Thyroid gland (tissue), 4 donors: ENCODE measurements at regions not wholly inside any gene's neighbourhood (a gene's known extent, or its start where the extent isn't known, plus 50 kb on each side); places are given as distances from the start of the nearest gene placed in this dataset.

Experiments
- POLR2A ChIP-seq, 2 donors: fragments of 450-650 bp; IDR thresholded peaks; one replicate each; pipeline ENCODE4 v1.6.1; 2017; ENCODE audit warnings: antibody characterized with exemption in 2 of 2, mild to moderate bottlenecking in 2 of 2, moderate library complexity in 1 of 2
- TF ChIP-seq, protein P1 (sequence below), 6 experiments: fragments of 200-600 bp in 3 of 6; fragments of 450-650 bp in 3 of 6; sonication (generic) in 3 of 6; IDR thresholded peaks; one replicate each; pipeline ENCODE4 v1.5.1; 2016 to 2019; ENCODE audit warnings: antibody characterized with exemption in 6 of 6, mild to moderate bottlenecking in 2 of 6, inconsistent platforms in 1 of 6, moderate library complexity in 1 of 6

DNA sequence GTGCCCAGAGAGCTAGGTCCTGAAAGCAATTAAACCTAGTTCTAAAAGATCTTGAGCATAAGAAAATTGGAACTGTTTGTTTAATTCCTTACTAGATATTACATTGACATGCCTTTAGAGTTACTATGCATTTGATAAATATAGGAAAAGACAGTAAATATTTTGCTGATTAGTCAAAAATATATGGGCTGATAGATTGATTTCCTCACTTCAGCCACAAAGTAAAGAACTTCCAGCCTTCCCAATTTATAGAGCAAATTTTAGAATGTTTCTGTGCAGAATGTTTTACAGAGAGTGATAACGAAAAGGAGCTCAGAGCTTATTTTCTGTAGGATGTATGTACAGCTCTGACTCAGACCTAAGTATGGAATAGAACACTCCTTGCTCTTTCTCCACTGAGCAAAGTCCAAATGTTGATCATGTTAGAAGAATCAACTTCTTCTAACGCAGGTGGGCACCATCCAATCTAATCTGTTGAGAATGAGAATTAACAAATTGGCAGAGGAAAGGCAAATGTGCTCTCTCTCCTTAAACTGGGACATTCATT is 72.9 kb upstream of the PAM start:
- TF ChIP-seq POLR2A (IDR thresholded peaks at IDR 0.05) = no peak
- TF ChIP-seq, protein P1, sequence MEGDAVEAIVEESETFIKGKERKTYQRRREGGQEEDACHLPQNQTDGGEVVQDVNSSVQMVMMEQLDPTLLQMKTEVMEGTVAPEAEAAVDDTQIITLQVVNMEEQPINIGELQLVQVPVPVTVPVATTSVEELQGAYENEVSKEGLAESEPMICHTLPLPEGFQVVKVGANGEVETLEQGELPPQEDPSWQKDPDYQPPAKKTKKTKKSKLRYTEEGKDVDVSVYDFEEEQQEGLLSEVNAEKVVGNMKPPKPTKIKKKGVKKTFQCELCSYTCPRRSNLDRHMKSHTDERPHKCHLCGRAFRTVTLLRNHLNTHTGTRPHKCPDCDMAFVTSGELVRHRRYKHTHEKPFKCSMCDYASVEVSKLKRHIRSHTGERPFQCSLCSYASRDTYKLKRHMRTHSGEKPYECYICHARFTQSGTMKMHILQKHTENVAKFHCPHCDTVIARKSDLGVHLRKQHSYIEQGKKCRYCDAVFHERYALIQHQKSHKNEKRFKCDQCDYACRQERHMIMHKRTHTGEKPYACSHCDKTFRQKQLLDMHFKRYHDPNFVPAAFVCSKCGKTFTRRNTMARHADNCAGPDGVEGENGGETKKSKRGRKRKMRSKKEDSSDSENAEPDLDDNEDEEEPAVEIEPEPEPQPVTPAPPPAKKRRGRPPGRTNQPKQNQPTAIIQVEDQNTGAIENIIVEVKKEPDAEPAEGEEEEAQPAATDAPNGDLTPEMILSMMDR (IDR thresholded peaks at IDR 0.05) = no peak
